Colonic mucosa (tissue), 4 donors: ENCODE measurements at regions not wholly inside any gene's neighbourhood (a gene's known extent, or its start where the extent isn't known, plus 50 kb on each side); places are given as distances from the start of the nearest gene placed in this dataset.

Source experiments
- DNase-seq: peaks from one replicate; pipeline ENCODE4 v3.0.0-alpha.2; 2020
- H3K27ac ChIP-seq: fragments of 200-600 bp; one replicate; pipeline ENCODE4 v1.8.0; 2021
- H3K27me3 ChIP-seq: fragments of 200-600 bp; one replicate; pipeline ENCODE4 v1.8.0; 2021
- H3K36me3 ChIP-seq: fragments of 200-600 bp; one replicate; pipeline ENCODE4 v1.8.0; 2021
- H3K4me1 ChIP-seq: fragments of 200-600 bp; one replicate; pipeline ENCODE4 v1.8.0; 2021; ENCODE audit warnings: mild to moderate bottlenecking
- H3K4me3 ChIP-seq: fragments of 200-600 bp; one replicate; pipeline ENCODE4 v1.8.0; 2021
- H3K9ac ChIP-seq, 2 donors: one replicate each; pipeline ENCODE4 v1.7.0; 2013; ENCODE audit warnings: control low read depth in 2 of 2, low read depth in 2 of 2, low read length in 2 of 2
- H3K9me3 ChIP-seq: fragments of 200-600 bp; one replicate; pipeline ENCODE4 v1.8.0; 2021
- CTCF ChIP-seq: fragments of 200-600 bp; IDR thresholded peaks from one replicate; pipeline ENCODE4 v1.8.0; 2022; ENCODE audit warnings: antibody characterized with exemption, mild to moderate bottlenecking
- intact Hi-C: fragments of 100-400 bp; cut with DNase I; formaldehyde crosslinking; loops from one replicate; pipeline ENCODE4 v1.14.1; 2022
- donor health status: healthy.
- donor health status: DM: no; HTN: no; CAD: no.
- donor health status: DM: no; HTN: no; CAD: no.

- Histone ChIP-seq H3K36me3 (no peaks in the 10 kb centered on the region), H3K27me3 (no peaks in the 10 kb centered on the region), H3K4me1 (no peaks in the 10 kb centered on the region), H3K9ac (no peak overlapping the region), H3K9me3 (no peaks in the 10 kb centered on the region), H3K4me3 (no peak overlapping the region), H3K27ac (no peak overlapping the region)
- no peak for DNase-seq
- TF ChIP-seq CTCF, result no peak
- intact Hi-C loops, result no loop called here
Observed at GRCh38 chr15:98063871-98064270, 103.4 kb downstream of the ARRDC4 start.

- Histone ChIP-seq H3K27ac (no peak overlapping the region), H3K27me3 (no peaks in the 10 kb centered on the region), H3K9me3 (no peaks in the 10 kb centered on the region), H3K4me3 (no peak overlapping the region), H3K9ac (no peak overlapping the region), H3K4me1 (no peaks in the 10 kb centered on the region), H3K36me3 (no peaks in the 10 kb centered on the region)
- DNase-seq, result no peak
- no peak for TF ChIP-seq CTCF
- intact Hi-C loops, result no loop called here
Observed at GRCh38 chr15:98067339-98067738, 106.8 kb downstream of the ARRDC4 start.

- Histone ChIP-seq H3K4me1 (no peaks in the 10 kb centered on the region), H3K9ac (no peak overlapping the region), H3K4me3 (no peak overlapping the region), H3K27me3 (no peaks in the 10 kb centered on the region), H3K9me3 (no peaks in the 10 kb centered on the region), H3K36me3 (no peaks in the 10 kb centered on the region), H3K27ac (no peak overlapping the region)
- intact Hi-C loops, result no loop called here
- TF ChIP-seq CTCF, result no peak
- no peak for DNase-seq
Observed at GRCh38 chr15:98069256-98069655, 108.8 kb downstream of the ARRDC4 start.

- Histone ChIP-seq H3K27ac (no peak overlapping the region), H3K4me1 (no peaks in the 10 kb centered on the region), H3K36me3 (no peaks in the 10 kb centered on the region), H3K9ac (no peak overlapping the region), H3K9me3 (no peaks in the 10 kb centered on the region), H3K4me3 (no peak overlapping the region), H3K27me3 (no peaks in the 10 kb centered on the region)
- DNase-seq, result no peak
- no peak for TF ChIP-seq CTCF
- intact Hi-C loops, result no loop called here
Observed at GRCh38 chr15:98070137-98070536, 109.6 kb downstream of the ARRDC4 start.

- no peaks in the 10 kb centered on the region for H3K9me3 ChIP-seq
- no peaks in the 10 kb centered on the region for H3K4me1 ChIP-seq
- no peaks in the 10 kb centered on the region for H3K36me3 ChIP-seq
- H3K27ac ChIP-seq, result no peak overlapping the region
- intact Hi-C loops, result no loop called here
- no peaks in the 10 kb centered on the region for H3K27me3 ChIP-seq
- DNase-seq, result no peak
- no peak overlapping the region for H3K9ac ChIP-seq
- H3K4me3 ChIP-seq, result no peak overlapping the region
- no peak for TF ChIP-seq CTCF
Observed at GRCh38 chr15:98071786-98072185, 111.3 kb downstream of the ARRDC4 start.

- no peaks in the 10 kb centered on the region for H3K36me3 ChIP-seq
- no peak overlapping the region for H3K9ac ChIP-seq
- H3K4me1 ChIP-seq, result no peaks in the 10 kb centered on the region
- no peaks in the 10 kb centered on the region for H3K27me3 ChIP-seq
- no peaks in the 10 kb centered on the region for H3K9me3 ChIP-seq
- TF ChIP-seq CTCF, result no peak
- no peak overlapping the region for H3K4me3 ChIP-seq
- DNase-seq, result no peak
- no peak overlapping the region for H3K27ac ChIP-seq
- intact Hi-C loops, result no loop called here
Observed at GRCh38 chr15:98075441-98075840, 114.9 kb downstream of the ARRDC4 start.
